K562 (cell line): ENCODE measurements at regions not wholly inside any gene's neighbourhood (a gene's known extent, or its start where the extent isn't known, plus 50 kb on each side); places are given as distances from the start of the nearest gene placed in this dataset.

Source experiments
- KDM4B ChIP-seq, 2 experiments: fragments of 450-650 bp in 1 of 2; sonication (generic) in 1 of 2; IDR thresholded peaks; 2 replicates each; pipeline ENCODE4 v1.6.1; 2016 to 2017; ENCODE audit warnings: borderline replicate concordance in 2 of 2, antibody characterized with exemption in 1 of 2, low read depth in 1 of 2, mild to moderate bottlenecking in 1 of 2
- REST ChIP-seq, 2 experiments: fragments of 450-650 bp; formaldehyde crosslinking in 1 of 2; IDR thresholded peaks; 2 replicates each; pipeline versions ENCODE4 v1.4.0 to v1.6.1; 2014 to 2020; ENCODE audit warnings: mild to moderate bottlenecking in 2 of 2, borderline replicate concordance in 1 of 2, low read depth in 1 of 2
- TBL1XR1 ChIP-seq, 2 experiments: IDR thresholded peaks; 2 replicates each; pipeline ENCODE4 v1.6.1; 2012; ENCODE audit warnings: improper control_type of control experiment in 2 of 2, low read length in 2 of 2, mild to moderate bottlenecking in 1 of 2
- ZNF23 ChIP-seq: fragments of 250-450 bp; sonication (Bioruptor Pico); IDR thresholded peaks from 2 replicates; pipeline ENCODE4 v1.4.0; 2020; ENCODE audit warnings: mild to moderate bottlenecking
- ZNF561 ChIP-seq: fragments of 450-650 bp; formaldehyde crosslinking; conservative IDR thresholded peaks from 2 replicates; pipeline ENCODE4 v1.4.0; 2020; ENCODE audit warnings: mild to moderate bottlenecking, moderate library complexity
- ZNF589 ChIP-seq: fragments of 200-800 bp; sonication (Bioruptor generic); IDR thresholded peaks from 2 replicates; pipeline ENCODE4 v1.6.1; 2016; ENCODE audit warnings: low read depth, missing genetic modification characterization, missing compliant biosample characterization

DNA sequence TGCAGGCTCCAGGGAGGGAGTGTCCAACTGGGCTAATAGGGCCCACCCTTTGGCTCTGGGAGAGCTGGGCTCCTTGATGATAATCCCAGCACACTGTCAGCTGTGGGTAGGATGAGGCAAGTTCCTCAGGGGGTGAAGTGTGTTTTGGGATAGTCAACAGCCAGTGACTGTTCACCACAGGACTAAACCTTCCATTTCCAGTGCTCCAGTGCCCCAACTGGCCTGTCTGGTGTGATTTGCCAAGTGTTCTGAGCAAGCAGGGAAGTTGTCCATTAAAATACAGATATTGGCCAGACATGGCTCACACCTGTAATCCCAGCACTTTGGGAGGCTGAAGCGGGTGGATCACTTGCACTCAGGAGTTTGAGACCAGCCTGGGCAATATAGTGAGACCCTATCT is 150.9 kb downstream of the TM9SF2 start (continued):
- TF ChIP-seq REST (IDR thresholded peaks at IDR 0.05; ENCODE audit: borderline replicate concordance) (no peak), REST (CRISPR knock-in tag; IDR thresholded peaks at IDR 0.05; ENCODE audit: low read depth) (no peak), ZNF23 (no peak), ZNF561 (CRISPR knock-in tag) (no peak), KDM4B (IDR thresholded peaks at IDR 0.05; ENCODE audit: borderline replicate concordance in 2 of 2, low read depth in 1 of 2) (no peak), ZNF589 (CRISPR knock-in tag) (no peak), TBL1XR1 (IDR thresholded peaks at IDR 0.05; ENCODE audit: low read length in 2 of 2) (no peak)
